ENCODE measurements at regions not wholly inside any gene's neighbourhood (a gene's known extent, or its start where the extent isn't known, plus 50 kb on each side); places are given as distances from the start of the nearest gene placed in this dataset.

DNA sequence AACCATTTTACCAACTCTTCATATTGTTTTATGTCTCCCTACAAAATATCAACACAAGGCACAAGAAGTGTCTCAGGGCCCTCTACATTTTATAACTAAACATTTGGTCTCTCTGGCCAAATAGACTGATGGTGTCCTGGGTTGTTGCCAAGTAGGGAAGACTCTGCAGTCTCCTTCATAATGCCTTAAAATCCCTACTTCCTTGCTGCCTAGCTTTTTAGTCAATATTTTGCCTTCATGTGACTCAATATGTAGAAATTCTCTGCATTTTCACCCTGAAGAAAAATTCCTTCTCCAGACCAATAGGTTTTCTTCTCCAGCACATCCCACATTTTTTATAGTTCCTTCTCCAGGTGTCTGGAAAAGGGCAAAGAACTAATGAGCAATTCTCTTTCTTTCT lies 72.6 kb upstream of the IPO9 start:
- TF ChIP-seq, protein P1, sequence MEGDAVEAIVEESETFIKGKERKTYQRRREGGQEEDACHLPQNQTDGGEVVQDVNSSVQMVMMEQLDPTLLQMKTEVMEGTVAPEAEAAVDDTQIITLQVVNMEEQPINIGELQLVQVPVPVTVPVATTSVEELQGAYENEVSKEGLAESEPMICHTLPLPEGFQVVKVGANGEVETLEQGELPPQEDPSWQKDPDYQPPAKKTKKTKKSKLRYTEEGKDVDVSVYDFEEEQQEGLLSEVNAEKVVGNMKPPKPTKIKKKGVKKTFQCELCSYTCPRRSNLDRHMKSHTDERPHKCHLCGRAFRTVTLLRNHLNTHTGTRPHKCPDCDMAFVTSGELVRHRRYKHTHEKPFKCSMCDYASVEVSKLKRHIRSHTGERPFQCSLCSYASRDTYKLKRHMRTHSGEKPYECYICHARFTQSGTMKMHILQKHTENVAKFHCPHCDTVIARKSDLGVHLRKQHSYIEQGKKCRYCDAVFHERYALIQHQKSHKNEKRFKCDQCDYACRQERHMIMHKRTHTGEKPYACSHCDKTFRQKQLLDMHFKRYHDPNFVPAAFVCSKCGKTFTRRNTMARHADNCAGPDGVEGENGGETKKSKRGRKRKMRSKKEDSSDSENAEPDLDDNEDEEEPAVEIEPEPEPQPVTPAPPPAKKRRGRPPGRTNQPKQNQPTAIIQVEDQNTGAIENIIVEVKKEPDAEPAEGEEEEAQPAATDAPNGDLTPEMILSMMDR (IDR thresholded peaks at IDR 0.05) = no peak
- TF ChIP-seq POLR2A (IDR thresholded peaks at IDR 0.05) = no peak
